Urothelium cell line (cell line): ENCODE measurements at regions not wholly inside any gene's neighbourhood (a gene's known extent, or its start where the extent isn't known, plus 50 kb on each side); places are given as distances from the start of the nearest gene placed in this dataset.
"Not testable (repeated sequence)": the region's sequence is repeated elsewhere in the genome, so short reads cannot be mapped to it uniquely, and the experiment has no call there.

ENCODE experiments used
- DNase-seq: peaks from one replicate; pipeline ENCODE4 v3.0.0; 2011; ENCODE audit warnings: low spot score, mixed read lengths
- FAIRE-seq: peaks from 2 replicates; lab custom pipeline; 2011; peaks lifted over from hg19 to GRCh38; lab: Jason Lieb, UNC

DNA sequence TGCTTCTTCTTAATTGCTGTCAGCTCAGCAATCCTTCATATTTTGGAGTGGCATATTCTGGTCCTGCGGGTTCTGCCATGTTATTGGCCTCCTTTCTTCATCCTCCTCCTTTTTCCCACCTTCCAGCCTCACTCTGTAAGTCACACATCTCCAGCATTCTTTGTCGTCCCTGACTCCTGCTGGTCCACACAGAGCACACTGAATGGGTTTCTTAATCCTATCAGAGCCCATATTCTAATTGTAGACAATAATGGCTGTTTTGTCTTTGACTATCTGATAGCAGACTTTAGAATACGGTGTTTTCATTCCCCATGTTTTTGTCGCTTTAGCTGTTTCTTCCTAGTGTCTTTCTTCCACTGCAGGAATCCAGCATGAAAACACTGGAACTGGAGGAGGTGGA, 389.6 kb downstream of the REEP3 start:
- no peak for FAIRE-seq
- DNase-seq, result no peak

DNA sequence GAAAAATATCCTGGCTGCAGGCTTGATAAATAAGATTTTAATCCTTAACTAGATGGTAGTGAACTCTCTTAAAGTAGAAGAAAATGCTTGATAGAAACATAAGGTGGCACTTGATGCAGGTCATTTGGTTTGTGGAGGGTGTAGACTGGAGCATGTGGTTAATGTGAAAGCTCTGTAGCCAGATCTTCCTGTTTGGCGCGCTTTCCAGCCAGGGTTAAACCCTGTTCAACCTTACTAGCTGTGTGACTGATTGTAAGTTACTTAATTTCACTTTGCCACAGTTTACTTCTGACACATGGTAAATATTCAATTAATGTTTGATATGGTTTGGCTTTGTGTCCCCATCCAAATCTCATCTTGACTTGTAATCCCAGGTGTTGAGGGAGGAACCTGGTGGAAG, 394.0 kb downstream of the REEP3 start:
- no peak for FAIRE-seq

GRCh38 chr10:63917363-63917762, 396.2 kb downstream of the REEP3 start:
- DNase-seq (no peak), FAIRE-seq (no peak)

More for the DNA sequence above, 394.0 kb downstream of the REEP3 start:
- DNase-seq, result no peak

- no peak for FAIRE-seq
- DNase-seq, result no peak
These were observed 398.5 kb downstream of the REEP3 start for GRCh38 chr10:63919575-63920279.

DNA sequence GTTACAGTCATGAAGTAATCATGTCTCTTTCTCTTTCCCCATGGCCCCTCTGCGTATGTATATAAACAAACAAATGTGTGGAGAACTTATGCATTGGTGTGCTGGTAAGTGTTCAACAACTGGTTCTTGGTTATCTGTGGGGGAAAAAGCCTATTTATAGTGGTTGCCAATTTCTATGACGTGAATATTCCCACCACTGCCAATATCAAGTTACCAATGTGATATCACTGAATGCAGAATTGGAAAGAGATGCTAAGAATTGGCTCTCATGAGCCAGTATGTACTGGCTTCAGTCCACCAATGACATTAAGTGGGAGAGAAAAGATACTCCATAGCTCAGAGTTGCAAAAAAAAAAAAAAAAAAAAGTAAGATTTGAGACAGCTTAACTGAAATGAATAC, 399.7 kb downstream of the REEP3 start:
- no peak for FAIRE-seq
- no peak for DNase-seq

DNA sequence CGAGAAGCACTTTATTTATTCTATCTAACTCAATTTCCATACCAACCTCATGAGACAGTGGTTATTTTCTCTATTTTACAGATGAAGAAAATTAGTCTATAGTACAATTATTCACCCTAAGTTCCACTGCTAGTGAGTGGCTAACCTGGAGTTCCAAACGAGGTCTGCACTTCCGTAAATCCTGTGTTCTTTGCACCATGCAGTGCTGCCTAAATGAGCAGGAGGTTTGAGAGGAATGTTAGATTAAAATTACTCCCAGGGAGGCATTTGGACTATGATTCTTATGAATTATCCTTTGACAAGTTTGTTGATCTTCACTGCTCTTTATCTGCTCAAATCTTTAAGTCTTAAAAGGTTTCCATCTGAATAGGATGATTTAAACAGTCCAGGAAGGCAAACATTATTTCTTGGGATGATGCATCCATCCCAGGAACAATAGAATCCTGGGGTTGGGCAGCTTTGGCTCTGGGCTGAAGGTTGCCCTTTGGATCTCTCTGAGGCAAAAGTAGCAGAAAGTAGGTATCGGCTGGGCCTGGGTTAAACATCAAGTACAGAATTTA, 400.8 kb downstream of the REEP3 start:
- DNase-seq, result no peak
- FAIRE-seq, result peak; percentile 17

DNA sequence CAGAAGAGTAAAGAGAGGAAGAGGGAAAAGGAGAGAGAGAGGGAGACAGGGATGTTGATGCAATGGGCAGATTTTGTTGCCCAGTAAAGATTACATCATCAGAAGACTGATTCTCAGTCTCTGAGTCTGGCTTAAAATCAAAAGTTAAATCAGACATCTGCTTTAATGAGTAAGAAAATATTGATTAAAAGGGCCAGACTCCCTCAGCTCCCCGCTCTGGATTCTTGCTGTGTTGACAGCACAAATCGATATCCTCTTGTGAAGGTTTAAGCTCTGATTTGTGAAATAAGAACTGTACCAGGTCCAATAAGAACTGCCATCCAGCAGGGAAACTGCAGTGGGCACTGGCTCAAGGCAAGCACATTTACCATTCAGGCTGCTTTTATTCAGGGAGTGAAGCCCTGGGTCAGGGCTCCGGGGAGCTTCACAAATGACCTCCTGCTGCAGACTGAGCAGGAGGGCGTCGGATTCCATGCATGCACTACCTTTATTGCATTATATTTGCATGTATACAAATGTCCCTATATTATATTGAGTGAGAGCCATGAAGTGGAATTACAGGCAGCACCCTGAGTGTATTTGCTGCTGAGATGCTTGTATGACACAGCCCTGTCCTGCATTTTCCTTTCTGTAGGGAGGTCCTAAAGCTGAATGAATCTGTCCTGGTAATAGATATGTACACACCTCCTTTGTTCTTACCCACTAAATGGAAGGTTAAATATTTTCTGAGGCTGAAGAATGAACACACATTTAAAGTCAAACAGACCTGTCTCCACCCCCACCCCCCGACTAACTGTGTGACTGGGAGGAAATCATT, 401.5 kb downstream of the REEP3 start:
- no peak for FAIRE-seq
- no peak for DNase-seq

DNA sequence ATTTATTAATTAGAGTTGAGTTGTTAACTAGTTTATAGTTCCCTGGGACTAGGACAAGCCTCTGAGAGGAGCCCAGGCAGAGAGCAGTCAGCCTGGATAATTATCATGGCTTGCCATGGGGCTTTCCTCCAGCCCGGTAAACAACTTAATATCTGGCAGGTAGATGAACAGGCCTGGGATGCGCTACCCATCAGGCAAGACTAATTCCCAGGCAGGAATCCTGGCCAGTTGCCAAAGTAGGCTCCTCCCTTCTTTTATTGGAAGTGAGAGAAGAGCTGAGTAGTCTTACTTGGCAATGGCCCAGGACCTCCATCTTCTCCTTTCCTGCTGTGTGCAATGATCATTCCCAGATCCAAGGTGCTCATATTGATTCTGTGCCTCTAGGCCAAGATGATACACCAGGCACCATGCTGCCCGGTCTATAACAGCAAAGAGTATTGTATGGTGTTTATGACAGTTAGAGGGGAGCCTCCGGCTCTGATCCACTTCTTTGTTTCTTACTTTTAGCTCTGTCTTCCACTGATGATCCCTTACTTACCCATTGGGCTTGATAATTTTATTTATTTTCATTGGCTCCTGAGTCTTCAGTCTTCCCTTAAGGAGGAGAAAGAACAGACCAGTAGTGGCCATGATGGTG, 408.7 kb downstream of the REEP3 start:
- peak; percentile 19 for DNase-seq
- FAIRE-seq, result no peak

DNA sequence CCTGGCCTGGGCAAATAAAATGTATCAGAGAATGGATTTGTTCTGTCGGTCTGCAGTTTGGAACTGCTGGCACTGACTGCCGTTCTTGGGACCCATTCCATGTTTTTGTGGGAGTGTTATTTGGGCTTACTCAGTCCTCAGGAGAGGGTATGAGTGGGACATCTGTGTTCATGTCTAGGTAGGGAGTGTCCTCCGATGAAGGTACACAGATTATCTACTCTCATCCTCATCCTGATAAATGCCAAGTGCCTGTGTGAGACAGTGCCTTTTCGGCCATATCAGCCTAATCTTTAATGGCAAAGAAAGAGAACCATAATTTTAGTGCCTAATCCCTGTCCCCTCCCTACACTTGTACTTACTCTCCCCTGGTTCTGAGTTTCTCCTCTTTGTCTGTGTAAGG, 409.4 kb downstream of the REEP3 start:
- FAIRE-seq (peak; percentile 53), DNase-seq (no peak)

DNA sequence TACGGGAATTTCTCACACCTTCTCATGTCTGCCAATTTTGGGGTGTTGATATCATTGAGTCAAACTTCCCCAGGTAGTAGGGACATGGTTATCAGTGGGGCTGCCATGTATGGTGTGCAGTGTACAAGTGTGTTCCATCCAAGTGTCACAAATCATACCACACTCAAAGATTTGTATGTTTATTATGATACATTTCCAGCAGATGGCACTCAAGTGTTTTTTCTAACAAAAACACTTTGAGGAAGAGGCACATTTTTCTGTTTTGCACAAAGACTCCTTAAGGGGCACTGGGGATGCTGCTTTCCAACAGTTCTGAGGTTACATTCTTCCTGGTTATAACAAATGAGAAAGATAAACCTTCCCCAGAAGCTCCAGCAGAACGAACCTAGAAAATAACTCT, 414.5 kb downstream of the REEP3 start:
- peak; percentile 32 for DNase-seq
- FAIRE-seq, result no peak

GRCh38 chr10:63940277-63940922, 419.2 kb downstream of the REEP3 start:
- DNase-seq, result no peak
- FAIRE-seq, result no peak

GRCh38 chr10:63964406-63964805, 443.2 kb downstream of the REEP3 start:
- DNase-seq (no peak), FAIRE-seq (no peak)

DNA sequence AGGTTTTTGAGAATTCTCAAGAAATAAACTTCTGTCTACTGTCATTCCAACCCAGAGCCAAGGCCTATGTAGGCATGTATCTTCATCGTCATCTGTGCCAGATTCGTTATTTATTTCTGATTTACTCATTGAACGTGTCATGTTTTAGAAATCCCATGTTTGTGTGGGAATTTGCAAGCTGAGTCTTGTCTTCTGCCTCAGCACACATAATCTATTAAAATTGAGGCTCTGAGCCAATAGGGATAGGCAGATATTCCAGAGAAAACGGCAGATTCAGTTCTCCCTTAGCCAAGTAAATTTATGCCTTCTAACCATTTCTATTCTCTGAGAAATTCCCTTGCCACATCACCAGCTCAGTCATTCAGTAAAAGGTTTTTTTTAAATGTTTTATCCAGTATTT, 444.6 kb downstream of the REEP3 start:
- no peak for FAIRE-seq
- no peak for DNase-seq

DNA sequence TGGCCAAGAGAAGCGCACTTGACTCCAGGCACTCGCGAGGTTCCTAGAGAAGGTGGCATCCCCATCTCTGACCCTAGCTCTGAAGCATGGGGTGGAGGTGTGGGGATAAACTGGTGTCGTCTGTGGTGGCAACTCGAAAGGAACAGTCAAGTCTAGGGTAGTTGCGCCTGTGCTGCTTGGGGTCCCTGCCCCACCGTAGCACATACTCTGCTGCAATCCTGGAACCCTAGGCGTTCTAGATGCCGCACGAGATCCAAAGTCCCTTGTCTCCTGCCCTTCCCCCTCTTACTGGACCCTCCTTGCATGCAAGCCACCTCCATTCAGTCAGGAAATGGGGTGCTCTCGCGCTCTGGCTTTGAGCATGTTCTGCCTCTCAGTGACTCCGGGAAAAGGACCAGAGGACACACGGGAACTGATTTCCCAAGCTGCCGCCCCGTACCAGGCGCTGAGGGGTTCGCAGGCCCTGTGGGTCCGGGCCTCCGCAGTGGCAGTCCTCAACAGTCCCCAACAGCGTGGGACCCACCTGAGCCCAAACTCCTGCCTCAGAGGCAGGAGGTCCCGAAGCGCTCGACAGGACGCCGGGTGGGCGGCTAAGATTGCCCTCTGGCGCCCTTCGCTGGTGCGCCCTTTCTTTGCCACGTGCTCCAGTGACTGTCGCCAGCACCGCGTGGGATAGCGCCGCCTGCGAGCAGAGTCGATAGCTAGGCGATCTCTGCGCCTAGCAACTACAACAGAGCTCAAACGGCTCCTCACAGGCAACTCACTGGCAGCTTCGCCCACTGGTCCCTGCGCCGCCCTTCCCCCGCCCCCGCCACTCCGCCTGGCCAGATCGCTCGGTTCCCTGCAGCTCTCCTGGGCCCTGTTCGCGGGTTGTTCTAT, 452.0 kb downstream of the REEP3 start:
- no peak for DNase-seq
- peak; percentile 5 for FAIRE-seq

GRCh38 chr10:63976538-63976937, 455.3 kb downstream of the REEP3 start:
- DNase-seq, result peak; percentile 65
- FAIRE-seq, result peak; percentile 88

GRCh38 chr10:63977329-63977923, 456.2 kb downstream of the REEP3 start:
- DNase-seq (peak; percentile 72), FAIRE-seq (peak; percentile 65)

DNA sequence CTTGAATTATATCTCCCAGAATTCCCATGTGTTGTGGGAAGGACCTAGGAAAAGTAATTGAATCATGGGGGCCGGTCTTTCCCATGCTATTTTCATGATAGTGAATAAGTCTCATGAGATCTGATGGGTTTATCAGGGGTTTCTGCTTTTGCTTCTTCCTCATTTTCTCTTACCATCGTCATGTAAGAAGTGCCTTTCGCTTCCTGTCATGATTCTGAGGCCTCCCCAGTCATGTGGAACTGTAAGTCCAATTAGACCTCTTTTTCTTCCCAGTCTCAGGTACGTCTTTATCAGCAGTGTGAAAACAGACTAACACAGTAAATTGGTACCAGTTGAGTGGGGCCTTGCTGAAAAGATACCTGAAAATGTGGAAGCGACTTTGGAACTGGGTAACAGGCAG, 459.7 kb downstream of the REEP3 start:
- not testable (repeated sequence) for FAIRE-seq, DNase-seq

DNA sequence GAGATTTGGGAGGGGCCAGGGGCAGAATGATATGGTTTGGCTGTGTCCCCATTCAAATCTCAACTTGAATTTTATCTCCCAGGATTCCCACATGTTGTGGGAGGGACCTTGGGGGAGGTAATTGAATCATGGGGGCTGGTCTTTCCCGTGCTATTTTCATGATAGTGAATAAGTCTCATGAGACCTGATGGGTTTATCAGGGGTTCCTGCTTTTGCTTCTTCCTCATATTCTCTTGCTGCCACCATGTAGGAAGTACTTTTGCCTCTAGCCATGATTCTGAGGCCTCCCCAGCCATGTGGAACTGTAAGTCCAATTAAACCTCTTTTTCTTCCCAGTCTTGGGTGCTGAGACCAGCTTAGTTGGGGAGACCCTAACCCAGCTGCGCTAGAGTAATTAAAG, 462.9 kb downstream of the REEP3 start:
- FAIRE-seq, DNase-seq: not testable (repeated sequence)

- no peak for FAIRE-seq
- DNase-seq, result no peak
These were observed 465.3 kb downstream of the REEP3 start for GRCh38 chr10:63986536-63986935.

GRCh38 chr10:63987212-63987611, 466.0 kb downstream of the REEP3 start:
- FAIRE-seq, result no peak
- no peak for DNase-seq
